H1 (cell line): ENCODE measurements at regions not wholly inside any gene's neighbourhood (a gene's known extent, or its start where the extent isn't known, plus 50 kb on each side); places are given as distances from the start of the nearest gene placed in this dataset.

ENCODE experiments used
- CTCF ChIA-PET: fragments of 300-600 bp; sonication (Branson Sonifier 250); formaldehyde crosslinking; loops from one replicate; lab custom pipeline; 2021; ENCODE audit not compliant: partially characterized antibody; lab: Charles Lee
- POLR2A ChIA-PET: fragments of 300-600 bp; sonication (Branson Sonifier 250); formaldehyde crosslinking; loops from one replicate; lab custom pipeline; 2021; ENCODE audit warnings: inconsistent platforms; ENCODE audit not compliant: partially characterized antibody; lab: Charles Lee
- DNase-seq, 2 experiments: peaks; one replicate each; pipeline versions ENCODE4 v3.0.0 to v3.0.0-alpha.2; 2010 to 2022; ENCODE audit warnings: low spot score in 2 of 2, low read depth in 1 of 2, mixed read lengths in 1 of 2
- FAIRE-seq: peaks from 2 replicates; lab custom pipeline; 2011; peaks lifted over from hg19 to GRCh38; lab: Jason Lieb, UNC
- H2AFZ ChIP-seq: 2 replicates; pipeline ENCODE4 v1.8.1; 2012; ENCODE audit warnings: low read length, inconsistent platforms
- H2AK5ac ChIP-seq: 2 replicates; pipeline ENCODE4 v1.6.1; 2013; ENCODE audit warnings: low read depth, low read length
- H2BK120ac ChIP-seq: replicated peaks from 2 replicates; pipeline ENCODE3; 2013; ENCODE audit warnings: low read depth, low read length, inconsistent platforms
- H2BK12ac ChIP-seq: 2 replicates; pipeline ENCODE4 v1.6.1; 2013; ENCODE audit warnings: low read depth, low read length
- H2BK15ac ChIP-seq: 2 replicates; pipeline ENCODE4 v1.6.1; 2013; ENCODE audit warnings: low read length
- H2BK20ac ChIP-seq: 2 replicates; pipeline ENCODE4 v1.6.1; 2013; ENCODE audit warnings: low read length
- H2BK5ac ChIP-seq: 2 replicates; pipeline ENCODE4 v1.6.1; 2013; ENCODE audit warnings: low read depth, low read length
- H3K14ac ChIP-seq: 2 replicates; pipeline ENCODE4 v1.6.1; 2013; ENCODE audit warnings: inconsistent platforms; ENCODE audit not compliant: insufficient read length
- H3K18ac ChIP-seq: 2 replicates; pipeline ENCODE4 v1.6.1; 2013; ENCODE audit warnings: low read length; ENCODE audit errors: extremely low read depth
- H3K23ac ChIP-seq: 2 replicates; pipeline ENCODE4 v1.6.1; 2013; ENCODE audit warnings: inconsistent platforms; ENCODE audit not compliant: insufficient read length
- H3K23me2 ChIP-seq: 2 replicates; pipeline ENCODE4 v1.6.1; 2013; ENCODE audit warnings: low read depth, low read length
- H3K27ac ChIP-seq: 2 replicates; pipeline ENCODE4 v1.6.1; 2011; ENCODE audit warnings: low read depth, low read length, inconsistent platforms
- H3K27me3 ChIP-seq, 4 experiments: replicated peaks in 1 of 4; 1 replicate in 1 of 4; 2 replicates in 3 of 4; pipeline versions ENCODE4 v1.6.1 to v1.8.1; 2011 to 2013; ENCODE audit warnings: low read length in 3 of 4, mild to moderate bottlenecking in 3 of 4, inconsistent platforms in 2 of 4, mixed read lengths in 2 of 4, moderate library complexity in 1 of 4; ENCODE audit not compliant: control insufficient read depth in 3 of 4, insufficient read depth in 3 of 4; ENCODE audit errors: extremely low read depth in 1 of 4
- H3K36me3 ChIP-seq, 4 experiments: 2 replicates each; pipeline versions ENCODE4 v1.6.1 to v1.8.1; 2011 to 2013; ENCODE audit warnings: mild to moderate bottlenecking in 4 of 4, low read length in 3 of 4, moderate library complexity in 2 of 4, control low read depth in 1 of 4, inconsistent platforms in 1 of 4; ENCODE audit not compliant: insufficient read depth in 4 of 4, control insufficient read depth in 2 of 4
- H3K4ac ChIP-seq: replicated peaks from 2 replicates; pipeline ENCODE3; 2013; ENCODE audit warnings: low read length, low read depth, mixed read lengths, inconsistent platforms; ENCODE audit not compliant: insufficient read length
- H3K4me1 ChIP-seq, 4 experiments: replicated peaks in 1 of 4; 1 replicate in 1 of 4; 2 replicates in 3 of 4; pipeline versions ENCODE4 v1.6.1 to v1.8.1; 2011 to 2013; ENCODE audit warnings: low read length in 3 of 4, inconsistent platforms in 2 of 4, mixed read lengths in 1 of 4; ENCODE audit not compliant: insufficient read depth in 4 of 4, control insufficient read depth in 3 of 4
- H3K4me2 ChIP-seq, 2 experiments: 2 replicates each; pipeline versions ENCODE4 v1.6.1 to v1.8.1; 2011 to 2013; ENCODE audit warnings: low read depth in 2 of 2, low read length in 2 of 2, control low read depth in 1 of 2, inconsistent platforms in 1 of 2, mild to moderate bottlenecking in 1 of 2; ENCODE audit not compliant: insufficient read depth in 1 of 2
- H3K4me3 ChIP-seq, 4 experiments: fragments of 200-600, 300-600 bp in 1 of 4; sonication (generic), shearing (Covaris generic), sonication (Bioruptor Twin) in 1 of 4; 2 replicates each; pipeline versions ENCODE4 v1.5.1 to v1.8.1; 2011 to 2016; ENCODE audit warnings: low read length in 4 of 4, low read depth in 3 of 4, control low read depth in 2 of 4, inconsistent platforms in 2 of 4, mild to moderate bottlenecking in 2 of 4, mixed read lengths in 1 of 4, moderate library complexity in 1 of 4; ENCODE audit not compliant: insufficient read depth in 2 of 4; ENCODE audit errors: extremely low read depth in 1 of 4
- H3K56ac ChIP-seq: replicated peaks from 2 replicates; pipeline ENCODE3; 2013; ENCODE audit warnings: low read depth, mild to moderate bottlenecking, mixed read lengths, low read length, inconsistent platforms; ENCODE audit not compliant: insufficient read length
- H3K79me1 ChIP-seq: 2 replicates; pipeline ENCODE4 v1.6.1; 2013; ENCODE audit warnings: low read depth, low read length, control low read depth
- H3K79me2 ChIP-seq, 2 experiments: 2 replicates each; pipeline versions ENCODE4 v1.6.1 to v1.8.1; 2012 to 2013; ENCODE audit warnings: low read length in 2 of 2, mild to moderate bottlenecking in 2 of 2, inconsistent platforms in 1 of 2; ENCODE audit not compliant: insufficient read depth in 2 of 2, control insufficient read depth in 1 of 2
- H3K9ac ChIP-seq, 4 experiments: replicated peaks in 1 of 4; 1 replicate in 1 of 4; 2 replicates in 3 of 4; pipeline versions ENCODE4 v1.6.1 to v1.8.1; 2011 to 2013; ENCODE audit warnings: low read depth in 3 of 4, low read length in 3 of 4, control low read depth in 2 of 4, mild to moderate bottlenecking in 2 of 4, moderate library complexity in 2 of 4, inconsistent platforms in 1 of 4; ENCODE audit errors: extremely low read depth in 1 of 4
- H3K9me3 ChIP-seq, 2 experiments: 2 replicates each; pipeline versions ENCODE4 v1.6.1 to v1.8.1; 2012 to 2013; ENCODE audit warnings: mild to moderate bottlenecking in 2 of 2, moderate library complexity in 2 of 2, control low read depth in 1 of 2, inconsistent platforms in 1 of 2, low read depth in 1 of 2, low read length in 1 of 2, mixed read lengths in 1 of 2; ENCODE audit not compliant: insufficient read depth in 2 of 2
- H4K20me1 ChIP-seq, 2 experiments: replicated peaks in 1 of 2; 2 replicates each; pipeline versions ENCODE3 to v1.8.1; 2011 to 2013; ENCODE audit warnings: inconsistent platforms in 2 of 2, low read length in 2 of 2, mild to moderate bottlenecking in 1 of 2; ENCODE audit not compliant: insufficient read depth in 2 of 2, control insufficient read depth in 1 of 2
- H4K5ac ChIP-seq: 2 replicates; pipeline ENCODE4 v1.6.1; 2013; ENCODE audit warnings: low read length, low read depth, mixed read lengths, inconsistent platforms; ENCODE audit not compliant: insufficient read length
- H4K8ac ChIP-seq: 2 replicates; pipeline ENCODE4 v1.8.0; 2013; ENCODE audit warnings: mild to moderate bottlenecking, moderate library complexity, low read length, inconsistent platforms; ENCODE audit not compliant: insufficient read depth; ENCODE audit errors: extremely low read depth
- H4K91ac ChIP-seq: replicated peaks from 2 replicates; pipeline ENCODE3; 2013; ENCODE audit warnings: low read length, mixed read lengths, inconsistent platforms; ENCODE audit not compliant: insufficient read length
- ASH2L ChIP-seq: fragments of 200-600, 300-600 bp; sonication (generic); IDR thresholded peaks from one replicate; pipeline ENCODE4 v1.7.1; 2017; ENCODE audit warnings: low read length
- CBX8 ChIP-seq: fragments of 300-800, 300-1000 bp; sonication (generic); IDR thresholded peaks from 2 replicates; pipeline ENCODE4 v1.7.1; 2016; ENCODE audit warnings: low read depth, low read length, borderline replicate concordance
- EZH2 ChIP-seq: fragments of 200-600 bp; sonication (generic); IDR thresholded peaks from 2 replicates; pipeline ENCODE4 v1.7.1; 2012; ENCODE audit warnings: low read depth, mild to moderate bottlenecking, moderate library complexity, low read length, inconsistent platforms; ENCODE audit not compliant: severe bottlenecking
- KDM1A ChIP-seq: fragments of 200-600, 300-600 bp; sonication (generic); IDR thresholded peaks from 2 replicates; pipeline ENCODE4 v1.7.1; 2016; ENCODE audit warnings: mild to moderate bottlenecking, low read length, borderline replicate concordance
- KDM4A ChIP-seq: IDR thresholded peaks from one replicate; pipeline ENCODE4 v1.7.1; 2012; ENCODE audit warnings: low read depth, mild to moderate bottlenecking, moderate library complexity, low read length, inconsistent platforms; ENCODE audit not compliant: severe bottlenecking
- PHF8 ChIP-seq: fragments of 200-600 bp; sonication (generic); conservative IDR thresholded peaks from 2 replicates; pipeline ENCODE4 v1.7.1; 2012; ENCODE audit warnings: low read depth, mild to moderate bottlenecking, inconsistent platforms, low read length, moderate library complexity
- WGBS, 2 experiments: shearing (Covaris generic) in 1 of 2; methylation state at CpG; one replicate each; pipeline versions ENCODE4 v1.1.6 to v1.1.7; 2013 to 2015; ENCODE audit warnings: low lambda C conversion rate in 2 of 2, mixed read lengths in 2 of 2, inconsistent platforms in 1 of 2, low coverage in 1 of 2, missing lambda C conversion rate in 1 of 2; ENCODE audit not compliant: insufficient replicate concordance in 2 of 2, insufficient coverage in 1 of 2, insufficient read length in 1 of 2; ENCODE audit errors: extremely low coverage in 1 of 2, missing lambda C conversion rate in 1 of 2; 5-methylcytosine and 5-hydroxymethylcytosine counted together

DNA sequence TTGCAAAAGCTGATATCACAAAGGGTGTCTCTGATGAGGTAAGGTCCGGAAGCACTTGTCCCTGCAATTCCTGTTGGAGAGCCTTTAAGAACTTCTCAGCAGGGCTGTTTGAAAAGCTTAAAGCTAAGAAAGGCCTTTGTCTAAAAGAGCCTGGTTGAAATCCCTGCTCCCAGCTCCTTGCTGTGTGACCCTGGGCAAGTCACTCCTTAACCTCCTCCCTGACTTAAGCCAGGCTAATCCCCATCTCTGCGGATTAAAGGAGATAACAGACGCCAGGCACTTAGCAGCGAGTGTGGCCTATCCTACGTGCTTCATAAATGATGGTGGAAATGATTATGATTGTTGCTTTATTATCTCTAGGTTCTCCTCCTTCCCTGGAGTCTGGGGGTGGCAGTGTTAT lies 368.0 kb upstream of the RBFOX1 start:
- H4K91ac ChIP-seq = no peak overlapping the region
- H3K4me1 ChIP-seq = peaks cover 0 to 2% (median 0%) of the 10 kb centered on the region in 4 experiments; a peak in 1 of 7 replicates
- DNase-seq = no peak
- H3K23ac ChIP-seq = no peak overlapping the region
- no peak overlapping the region for H3K18ac ChIP-seq
- H2BK20ac ChIP-seq = no peak overlapping the region
- TF ChIP-seq KDM4A = no peak
- TF ChIP-seq EZH2 = no peak
- TF ChIP-seq KDM1A = peak; percentile 53; the same call in 1 of the 2 replicates
- no peak for TF ChIP-seq CBX8
- TF ChIP-seq PHF8 = no peak
- TF ChIP-seq ASH2L = no peak
- no peak overlapping the region for H3K14ac ChIP-seq
- peaks cover 2% of the 10 kb centered on the region; the same call in 1 of the 2 replicates for H3K23me2 ChIP-seq
- no peak overlapping the region for H3K56ac ChIP-seq
- H3K79me1 ChIP-seq = no peaks in the 10 kb centered on the region
- no peak overlapping the region for H2AK5ac ChIP-seq
- no peak overlapping the region for H3K27ac ChIP-seq
- no peak for FAIRE-seq
- H2BK5ac ChIP-seq = no peak overlapping the region
- H3K4ac ChIP-seq = no peak overlapping the region
- H2AFZ ChIP-seq = no peak overlapping the region
- WGBS, 2 experiments = 80% methylated on average over 5 of the region's 5 CpGs; no CpG with 5 or more reads in 1 of the 2 experiments
- no peak overlapping the region for H2BK120ac ChIP-seq
- no peaks in the 10 kb centered on the region for H3K36me3 ChIP-seq
- no peaks in the 10 kb centered on the region for H3K27me3 ChIP-seq
- no peak overlapping the region for H3K4me2 ChIP-seq
- no peaks in the 10 kb centered on the region for H3K9me3 ChIP-seq
- POLR2A ChIA-PET = no interaction called here
- no peak overlapping the region for H4K5ac ChIP-seq
- H2BK12ac ChIP-seq = no peak overlapping the region
- CTCF ChIA-PET = interaction anchor here (0.6 kb wide), 1 partner anchor 16 kb away, joined by 3 read pairs; no protein-coding TSS in a partner anchor
- no peak overlapping the region for H2BK15ac ChIP-seq
- no peak overlapping the region for H3K9ac ChIP-seq
- no peak overlapping the region for H3K4me3 ChIP-seq
- no peak overlapping the region for H4K8ac ChIP-seq
- no peaks in the 10 kb centered on the region for H3K79me2 ChIP-seq
- H4K20me1 ChIP-seq = no peaks in the 10 kb centered on the region
